ENCODE measurements at regions not wholly inside any gene's neighbourhood (a gene's known extent, or its start where the extent isn't known, plus 50 kb on each side); places are given as distances from the start of the nearest gene placed in this dataset.

DNA sequence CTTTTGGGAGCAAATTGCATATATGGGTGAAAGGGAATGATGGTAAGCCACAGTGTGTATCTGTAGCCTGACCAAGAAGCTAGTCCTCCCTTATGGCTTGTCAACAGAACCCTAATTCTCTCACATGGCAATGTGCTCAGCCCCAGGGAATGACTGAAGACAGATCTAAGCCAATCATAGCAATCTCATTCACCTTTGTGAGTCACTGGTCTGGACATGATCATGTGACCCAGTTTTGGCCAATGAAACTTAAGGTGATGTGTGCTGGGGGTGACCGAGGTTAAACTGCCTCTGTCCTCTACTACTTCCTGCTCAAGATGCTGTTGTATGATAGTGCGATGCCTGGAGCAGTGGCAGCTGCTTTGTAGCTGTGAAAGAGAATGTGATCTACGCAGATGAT lies 491.2 kb upstream of the HS6ST1 start:
- no peak for DNase-seq

- no peak for DNase-seq
These were observed 493.7 kb upstream of the HS6ST1 start for GRCh38 chr2:128812183-128812940.

DNA sequence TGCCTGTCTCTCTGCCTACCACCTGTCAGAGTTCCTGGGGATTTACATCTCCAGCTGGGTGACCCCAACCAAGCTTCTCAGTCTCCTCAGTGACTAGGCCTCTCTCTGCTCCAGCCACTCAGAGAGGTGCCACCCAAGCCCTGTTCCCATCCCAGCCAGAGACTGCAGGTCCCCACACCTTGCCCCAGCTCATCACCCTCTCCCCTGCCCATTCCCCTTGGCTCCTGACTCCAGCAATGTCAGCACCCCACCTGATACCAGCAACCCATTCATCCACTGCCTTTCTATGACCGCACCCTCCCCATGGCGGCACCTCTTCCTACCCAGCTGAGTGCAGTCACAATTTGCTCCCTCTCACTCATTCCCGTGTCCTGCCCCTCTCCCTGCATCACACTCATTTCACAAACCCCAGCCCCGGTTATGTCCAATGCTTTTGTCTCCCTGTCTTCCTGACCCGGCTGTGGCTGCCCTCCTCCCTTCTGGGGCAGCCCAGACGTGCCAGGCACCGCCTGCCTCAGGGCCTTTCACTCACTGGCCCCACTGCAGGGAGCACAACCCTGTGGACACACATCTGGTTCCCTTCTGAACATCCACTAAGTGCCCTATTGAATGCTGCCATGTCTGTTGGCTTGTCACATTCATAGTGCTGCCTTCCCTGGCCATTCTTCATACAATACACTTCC lies 494.8 kb upstream of the HS6ST1 start:
- DNase-seq: no peak

GRCh38 chr2:128815248-128815647 lies 496.6 kb upstream of the HS6ST1 start:
- no peak for DNase-seq

DNA sequence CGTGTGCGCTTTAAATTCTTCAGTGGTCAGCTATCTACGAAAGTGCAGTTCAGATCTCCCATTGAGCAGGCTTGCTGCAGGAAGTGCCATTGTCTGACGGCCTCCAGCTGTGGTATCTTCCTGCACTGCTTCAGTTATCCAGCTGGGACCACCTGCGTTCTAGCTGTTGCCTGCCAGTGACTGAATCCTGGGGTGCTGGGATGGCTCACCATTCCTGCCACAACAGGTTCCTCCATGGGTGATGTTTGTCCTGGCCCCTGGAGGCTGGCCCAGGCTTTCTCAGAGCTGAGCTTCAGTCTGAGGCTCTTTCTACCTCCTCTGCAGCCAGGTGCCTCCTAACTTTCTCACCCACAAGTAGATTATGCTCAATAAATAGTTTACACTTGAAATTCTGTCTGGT lies 498.5 kb upstream of the HS6ST1 start:
- no peak for DNase-seq

GRCh38 chr2:128817813-128818212 lies 499.1 kb upstream of the HS6ST1 start:
- no peak for DNase-seq

DNA sequence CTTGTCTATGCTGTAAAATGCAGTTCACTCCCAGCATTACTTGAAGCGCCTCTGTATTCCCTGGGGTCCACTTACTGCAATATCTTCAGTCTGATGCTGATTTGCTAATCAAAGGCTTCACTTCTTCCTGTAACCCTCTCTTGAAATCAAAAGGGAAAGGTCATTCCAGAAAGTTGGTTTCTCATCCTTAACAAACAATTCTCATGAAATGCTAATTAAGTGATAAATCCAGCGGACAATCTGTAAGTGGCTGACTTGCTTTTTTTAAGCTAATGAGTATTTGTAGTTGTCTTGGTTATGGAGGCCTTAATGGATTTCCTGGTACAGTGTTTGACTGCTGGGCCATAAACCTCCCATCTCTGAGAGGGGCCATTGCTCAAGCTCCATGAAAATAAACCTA lies 499.6 kb upstream of the HS6ST1 start:
- no peak for DNase-seq

GRCh38 chr2:128818704-128819491 lies 500.2 kb upstream of the HS6ST1 start:
- no peak for DNase-seq

DNA sequence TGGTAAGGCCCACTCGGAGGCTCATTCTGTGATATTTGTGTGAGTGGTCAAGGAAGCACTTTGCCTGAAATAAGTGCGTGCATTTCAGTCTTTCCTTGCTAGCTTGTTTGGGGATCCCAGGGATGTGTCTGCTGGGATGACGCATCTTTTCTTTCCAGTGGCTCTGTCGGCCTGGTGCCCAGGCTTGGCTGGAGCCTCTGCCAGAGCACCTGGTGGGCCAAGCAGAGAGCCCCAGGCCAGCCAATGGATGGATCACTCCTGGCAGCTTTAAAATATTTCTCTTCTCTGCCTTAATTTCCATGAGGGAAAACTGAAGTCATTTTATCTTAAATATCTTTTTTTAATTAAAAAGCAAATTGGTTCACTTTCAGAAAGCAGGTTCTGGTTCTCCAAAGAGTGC lies 501.8 kb upstream of the HS6ST1 start:
- DNase-seq: no peak

- no peak for DNase-seq
These were observed 502.3 kb upstream of the HS6ST1 start for GRCh38 chr2:128821010-128821409.

- no peak for DNase-seq
These were observed 514.4 kb upstream of the HS6ST1 start for GRCh38 chr2:128832946-128833663.

- no peak for DNase-seq
These were observed 515.0 kb upstream of the HS6ST1 start for GRCh38 chr2:128833664-128834027.

GRCh38 chr2:128834207-128834879 lies 515.7 kb upstream of the HS6ST1 start:
- no peak for DNase-seq

GRCh38 chr2:128834880-128835252 lies 516.2 kb upstream of the HS6ST1 start:
- no peak for DNase-seq

GRCh38 chr2:128835342-128835855 lies 516.7 kb upstream of the HS6ST1 start:
- DNase-seq: no peak

- DNase-seq: no peak
These were observed 517.3 kb upstream of the HS6ST1 start for GRCh38 chr2:128835974-128836373.

GRCh38 chr2:128836559-128837100 lies 518.0 kb upstream of the HS6ST1 start:
- no peak for DNase-seq

GRCh38 chr2:128838244-128838643 lies 519.6 kb upstream of the HS6ST1 start:
- DNase-seq: no peak

DNA sequence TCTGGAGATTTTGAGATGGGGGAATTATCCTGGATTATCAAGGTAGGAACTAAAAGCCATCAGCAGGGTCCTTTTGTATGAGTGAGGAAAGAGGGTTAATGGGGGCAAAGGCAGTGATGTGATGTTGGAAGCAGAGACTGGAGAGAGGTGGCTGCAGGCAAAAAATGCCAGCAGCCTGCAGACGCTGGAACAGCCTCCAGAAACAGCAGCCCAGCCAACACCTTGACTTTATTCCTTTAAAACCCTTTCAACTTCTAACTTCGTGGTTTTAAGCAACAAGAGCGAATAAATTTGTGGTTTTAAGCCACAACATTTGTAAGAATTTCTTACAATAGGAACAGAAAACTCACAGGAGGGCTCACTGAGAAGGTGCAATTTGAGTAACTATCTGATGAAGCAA lies 523.1 kb upstream of the HS6ST1 start:
- DNase-seq: no peak

DNA sequence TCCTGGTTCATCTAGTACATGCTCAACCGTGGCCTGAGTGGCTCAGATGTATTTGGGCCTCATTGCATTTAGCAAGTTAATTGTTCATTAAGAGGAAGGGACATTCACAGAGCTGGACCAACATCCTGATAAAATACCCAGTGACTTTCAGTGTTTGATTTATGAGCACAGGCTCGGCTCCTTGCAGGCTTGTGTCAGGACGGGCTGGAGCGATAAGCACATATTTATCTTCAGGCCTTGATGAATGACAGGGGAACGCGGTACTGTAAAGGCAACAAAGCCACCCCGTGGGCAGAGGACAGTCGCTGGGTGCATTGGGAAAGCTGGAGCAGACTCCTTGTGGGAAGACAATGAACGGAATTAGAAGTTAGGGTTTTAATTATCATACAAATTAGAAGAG lies 548.6 kb upstream of the HS6ST1 start:
- DNase-seq: no peak

GRCh38 chr2:128867936-128868636 lies 549.4 kb upstream of the HS6ST1 start:
- DNase-seq: no peak

All from bone marrow (tissue), 2 donors.